Mesodermal cell (in vitro differentiated cells): ENCODE measurements at regions not wholly inside any gene's neighbourhood (a gene's known extent, or its start where the extent isn't known, plus 50 kb on each side); places are given as distances from the start of the nearest gene placed in this dataset.

Experiments used
- H3K27ac ChIP-seq: 2 replicates; pipeline ENCODE4 v1.7.0; 2013; ENCODE audit warnings: mild to moderate bottlenecking, low read depth, low read length, moderate library complexity; ENCODE audit not compliant: severe bottlenecking
- H3K36me3 ChIP-seq: 2 replicates; pipeline ENCODE4 v1.7.1; 2013; ENCODE audit warnings: mild to moderate bottlenecking, low read length, moderate library complexity; ENCODE audit not compliant: control insufficient read depth, insufficient read depth
- H3K4me1 ChIP-seq: one replicate; pipeline ENCODE4 v1.7.1; 2013; ENCODE audit warnings: mild to moderate bottlenecking, low read length; ENCODE audit not compliant: insufficient read depth, control insufficient read depth, poor library complexity, severe bottlenecking
- H3K4me3 ChIP-seq: 2 replicates; pipeline ENCODE4 v1.7.0; 2013; ENCODE audit warnings: low read length, control low read depth, mild to moderate bottlenecking; ENCODE audit not compliant: insufficient read depth, poor library complexity, severe bottlenecking; ENCODE audit errors: extremely low read depth
- H3K9me3 ChIP-seq: 2 replicates; pipeline ENCODE4 v1.7.1; 2013; ENCODE audit warnings: mild to moderate bottlenecking, low read length, moderate library complexity; ENCODE audit not compliant: control insufficient read depth
- WGBS, 2 experiments: methylation state at CpG; one replicate each; pipeline ENCODE4 v1.1.5; 2013; ENCODE audit warnings: missing lambda C conversion rate in 2 of 2; ENCODE audit not compliant: insufficient coverage in 2 of 2; 5-methylcytosine and 5-hydroxymethylcytosine counted together

DNA sequence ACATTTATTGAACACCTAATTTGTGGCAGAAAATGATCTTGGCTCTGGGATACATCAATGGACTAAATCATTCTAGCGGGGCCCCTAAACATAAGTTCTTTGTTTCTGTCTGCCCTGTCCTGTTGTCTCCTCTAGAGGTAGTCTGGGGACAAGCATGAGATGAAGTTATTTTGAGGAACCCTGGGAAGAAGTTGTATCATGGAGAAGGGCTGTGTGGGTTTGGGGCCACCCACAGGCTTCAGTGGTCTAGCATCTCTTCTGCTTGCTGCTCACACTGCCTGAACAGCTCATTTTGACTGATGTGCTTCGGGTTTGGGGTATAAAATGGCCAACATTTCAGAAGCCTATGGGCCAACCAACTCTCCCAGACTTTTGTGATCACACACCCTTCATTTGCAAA is 50.3 kb upstream of the OSBPL11 start:
- no peaks in the 10 kb centered on the region for H3K36me3 ChIP-seq
- H3K4me1 ChIP-seq = no peaks in the 10 kb centered on the region
- no peaks in the 10 kb centered on the region for H3K9me3 ChIP-seq
- no peak overlapping the region for H3K27ac ChIP-seq
- WGBS, 2 experiments = 83 to 100% methylated on average over 1 of the region's 2 CpGs
- no peak overlapping the region for H3K4me3 ChIP-seq

GRCh38 chr3:125646581-125646980 is 51.3 kb upstream of the OSBPL11 start:
- Histone ChIP-seq H3K4me1 (peaks cover 5% of the 10 kb centered on the region), H3K9me3 (no peaks in the 10 kb centered on the region), H3K36me3 (no peaks in the 10 kb centered on the region), H3K27ac (no peak overlapping the region), H3K4me3 (no peak overlapping the region)
- 79 to 100% methylated on average over 1 of the region's 1 CpG for WGBS, 2 experiments

- no peak overlapping the region for H3K4me3 ChIP-seq
- WGBS, 2 experiments = 84 to 95% methylated on average over 5 to 7 of the region's 8 CpGs
- H3K36me3 ChIP-seq = no peaks in the 10 kb centered on the region
- no peaks in the 10 kb centered on the region for H3K9me3 ChIP-seq
- H3K27ac ChIP-seq = no peak overlapping the region
- peaks cover 5% of the 10 kb centered on the region for H3K4me1 ChIP-seq
Observed at GRCh38 chr3:125647318-125648014, 52.2 kb upstream of the OSBPL11 start.

GRCh38 chr3:125651244-125651643 is 55.9 kb upstream of the OSBPL11 start:
- H3K4me1 ChIP-seq = peaks cover 5% of the 10 kb centered on the region

GRCh38 chr3:125652349-125652748 is 57.1 kb upstream of the OSBPL11 start:
- H3K27ac ChIP-seq = no peak overlapping the region
- peaks cover 5% of the 10 kb centered on the region for H3K4me1 ChIP-seq
- WGBS, 2 experiments = 78 to 89% methylated on average over 1 to 4 of the region's 4 CpGs
- no peak overlapping the region for H3K4me3 ChIP-seq
- H3K36me3 ChIP-seq = no peaks in the 10 kb centered on the region
- no peaks in the 10 kb centered on the region for H3K9me3 ChIP-seq

More at GRCh38 chr3:125651244-125651643, 55.9 kb upstream of the OSBPL11 start:
- H3K27ac ChIP-seq = no peak overlapping the region
- no peaks in the 10 kb centered on the region for H3K36me3 ChIP-seq
- H3K4me3 ChIP-seq = no peak overlapping the region
- WGBS, 2 experiments = 95 to 100% methylated on average over 3 to 4 of the region's 5 CpGs
- no peaks in the 10 kb centered on the region for H3K9me3 ChIP-seq

DNA sequence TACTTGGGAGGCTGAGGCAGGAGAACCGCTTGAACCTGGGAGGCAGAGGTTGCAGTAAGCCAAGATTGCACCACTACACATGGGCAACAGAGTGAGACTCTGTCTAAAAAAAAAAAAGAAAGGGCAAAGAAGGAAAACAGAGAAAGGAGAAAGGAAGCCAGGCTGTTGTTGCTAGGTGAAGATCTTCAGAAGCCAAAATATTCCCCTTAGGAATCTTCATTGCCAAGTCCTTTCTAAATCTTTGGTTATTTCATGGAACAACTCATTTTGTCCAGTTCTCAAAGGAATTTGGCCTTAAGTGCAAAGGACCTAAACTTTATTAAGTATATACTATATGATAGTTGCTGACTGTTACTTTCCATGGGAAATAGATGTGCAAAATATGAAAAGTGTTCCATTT is 59.2 kb upstream of the OSBPL11 start:
- no peaks in the 10 kb centered on the region for H3K36me3 ChIP-seq
- no peak overlapping the region for H3K4me3 ChIP-seq
- no peaks in the 10 kb centered on the region for H3K9me3 ChIP-seq
- peaks cover 5% of the 10 kb centered on the region for H3K4me1 ChIP-seq
- 88 to 100% methylated on average over 1 of the region's 1 CpG for WGBS, 2 experiments
- no peak overlapping the region for H3K27ac ChIP-seq

- 80% methylated on average over 1 of the region's 2 CpGs; no CpG with 5 or more reads in 1 of the 2 experiments for WGBS, 2 experiments
- H3K9me3 ChIP-seq = no peaks in the 10 kb centered on the region
- H3K4me1 ChIP-seq = no peaks in the 10 kb centered on the region
- H3K36me3 ChIP-seq = no peaks in the 10 kb centered on the region
- no peak overlapping the region for H3K27ac ChIP-seq
- no peak overlapping the region for H3K4me3 ChIP-seq
Observed at GRCh38 chr3:125662675-125663074, 67.4 kb upstream of the OSBPL11 start.

DNA sequence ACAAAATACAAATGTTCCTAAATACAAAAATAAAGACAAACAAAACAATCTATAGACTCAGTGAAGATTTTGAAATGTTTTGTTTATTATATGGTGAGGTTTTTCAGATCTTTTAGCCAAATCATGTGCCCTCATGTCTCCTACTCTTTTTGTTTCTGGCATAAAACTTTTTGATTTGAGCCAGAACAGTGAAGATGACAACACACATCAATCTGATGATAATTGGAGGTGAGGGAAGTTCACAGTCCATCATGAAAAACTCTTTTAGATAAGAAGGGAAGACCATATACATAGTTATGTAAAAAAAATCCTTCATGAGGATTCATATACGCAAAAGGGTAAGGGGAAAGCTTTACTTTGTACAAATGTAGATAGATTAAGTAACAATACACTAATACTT is 75.1 kb upstream of the OSBPL11 start:
- no peaks in the 10 kb centered on the region for H3K4me1 ChIP-seq
- no CpG with 5 or more reads among the region's 1 CpG for WGBS, 2 experiments
- H3K36me3 ChIP-seq = no peaks in the 10 kb centered on the region
- H3K4me3 ChIP-seq = no peak overlapping the region
- H3K9me3 ChIP-seq = no peaks in the 10 kb centered on the region
- H3K27ac ChIP-seq = no peak overlapping the region

GRCh38 chr3:125670945-125671344 is 75.6 kb upstream of the OSBPL11 start:
- no peak overlapping the region for H3K27ac ChIP-seq
- no peaks in the 10 kb centered on the region for H3K36me3 ChIP-seq
- no peaks in the 10 kb centered on the region for H3K4me1 ChIP-seq
- H3K9me3 ChIP-seq = no peaks in the 10 kb centered on the region
- no peak overlapping the region for H3K4me3 ChIP-seq
- WGBS, 2 experiments = 97 to 100% methylated on average over 1 to 3 of the region's 4 CpGs

GRCh38 chr3:125671461-125672243 is 76.4 kb upstream of the OSBPL11 start:
- 92 to 93% methylated on average over 32 to 33 of the region's 39 CpGs for WGBS, 2 experiments
- no peaks in the 10 kb centered on the region for H3K4me1 ChIP-seq

GRCh38 chr3:125675791-125676190 is 80.5 kb upstream of the OSBPL11 start:
- peaks cover 3% of the 10 kb centered on the region for H3K4me1 ChIP-seq
- no peaks in the 10 kb centered on the region for H3K9me3 ChIP-seq
- H3K36me3 ChIP-seq = no peaks in the 10 kb centered on the region
- 74 to 81% methylated on average over 3 to 4 of the region's 4 CpGs for WGBS, 2 experiments
- no peak overlapping the region for H3K4me3 ChIP-seq
- H3K27ac ChIP-seq = no peak overlapping the region

More at GRCh38 chr3:125671461-125672243, 76.4 kb upstream of the OSBPL11 start:
- Histone ChIP-seq H3K4me3 (no peak overlapping the region), H3K9me3 (no peaks in the 10 kb centered on the region), H3K36me3 (no peaks in the 10 kb centered on the region), H3K27ac (no peak overlapping the region)
